ENCODE measurements at regions not wholly inside any gene's neighbourhood (a gene's known extent, or its start where the extent isn't known, plus 50 kb on each side); places are given as distances from the start of the nearest gene placed in this dataset.

GRCh38 chr1:239958063-239958462 is 133.6 kb upstream of the FMN2 start:
- no peak overlapping the region for H3K4me3 ChIP-seq
- no peak for TF ChIP-seq CTCF (IDR thresholded peaks at IDR 0.05)
- no peak for DNase-seq (ENCODE audit: low spot score)
- H3K27ac ChIP-seq = no peak overlapping the region

- TF ChIP-seq CTCF (IDR thresholded peaks at IDR 0.05) = no peak
Observed at GRCh38 chr1:239960366-239960765, 131.3 kb upstream of the FMN2 start.

GRCh38 chr1:239963856-239964255 is 127.8 kb upstream of the FMN2 start:
- DNase-seq (ENCODE audit: low spot score) = no peak
- no peak for TF ChIP-seq CTCF (IDR thresholded peaks at IDR 0.05)
- no peak overlapping the region for H3K27ac ChIP-seq

More at GRCh38 chr1:239960366-239960765, 131.3 kb upstream of the FMN2 start:
- Histone ChIP-seq H3K27ac (no peak overlapping the region), H3K4me3 (no peak overlapping the region)
- no peak for DNase-seq (ENCODE audit: low spot score)

GRCh38 chr1:239976130-239976968 is 115.3 kb upstream of the FMN2 start:
- TF ChIP-seq CTCF (IDR thresholded peaks at IDR 0.05) = peak; percentile 81
- DNase-seq (ENCODE audit: low spot score) = no peak
- Histone ChIP-seq H3K4me3 (no peak overlapping the region), H3K27ac (no peak overlapping the region)

More at GRCh38 chr1:239963856-239964255, 127.8 kb upstream of the FMN2 start:
- H3K4me3 ChIP-seq = no peak overlapping the region

GRCh38 chr1:239977416-239977815 is 114.3 kb upstream of the FMN2 start:
- no peak for TF ChIP-seq CTCF (IDR thresholded peaks at IDR 0.05)
- Histone ChIP-seq H3K27ac (no peak overlapping the region), H3K4me3 (no peak overlapping the region)
- DNase-seq (ENCODE audit: low spot score) = no peak

- DNase-seq (ENCODE audit: low spot score) = no peak
- no peak for TF ChIP-seq CTCF (IDR thresholded peaks at IDR 0.05)
- Histone ChIP-seq H3K4me3 (no peak overlapping the region), H3K27ac (no peak overlapping the region)
Observed at GRCh38 chr1:239979456-239979855, 112.2 kb upstream of the FMN2 start.

GRCh38 chr1:239982762-239983161 is 108.9 kb upstream of the FMN2 start:
- TF ChIP-seq CTCF (IDR thresholded peaks at IDR 0.05) = no peak
- H3K27ac ChIP-seq = no peak overlapping the region
- DNase-seq (ENCODE audit: low spot score) = no peak
- H3K4me3 ChIP-seq = no peak overlapping the region
